ENCODE measurements at regions not wholly inside any gene's neighbourhood (a gene's known extent, or its start where the extent isn't known, plus 50 kb on each side); places are given as distances from the start of the nearest gene placed in this dataset.
A peak's percentile ranks its signal among the peaks of the same experiment; 100 is the strongest.

GRCh38 chr2:236764716-236765115 lies 195.1 kb downstream of the ACKR3 start:
- no peaks in the 10 kb centered on the region for H3K4me1 ChIP-seq (replicated peaks in 1 of 4; ENCODE audit: control insufficient read depth in 3 of 4, insufficient read depth in 4 of 4, low read length in 3 of 4)
- no peak for FAIRE-seq
- 100% methylated on average over 2 of the region's 2 CpGs; no CpG with 5 or more reads in 1 of the 2 experiments for WGBS, 2 experiments (ENCODE audit: extremely low coverage in 1 of 2, insufficient coverage in 1 of 2, insufficient read length in 1 of 2, insufficient replicate concordance in 2 of 2, low coverage in 1 of 2, low lambda C conversion rate in 2 of 2, missing lambda C conversion rate in 1 of 2)
- H2BK5ac ChIP-seq (ENCODE audit: low read depth, low read length) = no peak overlapping the region
- no peak overlapping the region for H3K4me2 ChIP-seq (ENCODE audit: insufficient read depth in 1 of 2, low read depth in 2 of 2, low read length in 2 of 2)
- H3K27ac ChIP-seq (ENCODE audit: low read depth, low read length) = no peak overlapping the region
- H4K91ac ChIP-seq (replicated peaks; ENCODE audit: insufficient read length, low read length) = no peak overlapping the region
- 0 out of 2 replicates have a peak overlapping the region, but pooled peaks have one; percentile 23 for H2BK12ac ChIP-seq (ENCODE audit: low read depth, low read length)
- H3K56ac ChIP-seq (replicated peaks; ENCODE audit: insufficient read length, low read depth, low read length) = no peak overlapping the region
- H4K8ac ChIP-seq (ENCODE audit: extremely low read depth, insufficient read depth, low read length) = no peak overlapping the region
- no peaks in the 10 kb centered on the region for H3K27me3 ChIP-seq (replicated peaks in 1 of 4; ENCODE audit: control insufficient read depth in 3 of 4, extremely low read depth in 1 of 4, insufficient read depth in 3 of 4, low read length in 3 of 4)
- no peak overlapping the region for H2AFZ ChIP-seq (ENCODE audit: low read length)
- peaks cover 0 to 8% of the 10 kb centered on the region in 2 experiments; a peak in 1 of 4 replicates for H3K9me3 ChIP-seq (ENCODE audit: insufficient read depth in 2 of 2, low read depth in 1 of 2, low read length in 1 of 2)
- no peaks in the 10 kb centered on the region; the same call in 1 of the 2 replicates for H3K23me2 ChIP-seq (ENCODE audit: low read depth, low read length)
- H3K79me2 ChIP-seq (ENCODE audit: control insufficient read depth in 1 of 2, insufficient read depth in 2 of 2, low read length in 2 of 2) = no peaks in the 10 kb centered on the region
- H4K20me1 ChIP-seq (replicated peaks in 1 of 2; ENCODE audit: control insufficient read depth in 1 of 2, insufficient read depth in 2 of 2, low read length in 2 of 2) = no peaks in the 10 kb centered on the region
- H2BK120ac ChIP-seq (replicated peaks; ENCODE audit: low read depth, low read length) = no peak overlapping the region
- H3K4me3 ChIP-seq (ENCODE audit: extremely low read depth in 1 of 4, insufficient read depth in 2 of 4, low read depth in 3 of 4, low read length in 4 of 4) = no peak overlapping the region
- TF ChIP-seq SRF (IDR thresholded peaks at IDR 0.05; ENCODE audit: low read depth, low read length) (no peak), SIRT6 (IDR thresholded peaks at IDR 0.05; ENCODE audit: low read length) (no peak), RNF2 (IDR thresholded peaks at IDR 0.05; ENCODE audit: borderline replicate concordance, low read depth, low read length, missing control alignments, poor library complexity, severe bottlenecking) (no peak), JUN (IDR thresholded peaks at IDR 0.05; ENCODE audit: low read depth, low read length) (no peak), MAX (IDR thresholded peaks at IDR 0.05) (no peak), TAF1 (IDR thresholded peaks at IDR 0.05; ENCODE audit: low read depth, low read length) (no peak), SIX5 (IDR thresholded peaks at IDR 0.05; ENCODE audit: low read depth, low read length) (no peak), SP4 (IDR thresholded peaks at IDR 0.05; ENCODE audit: low read length) (no peak), ATF3 (IDR thresholded peaks at IDR 0.05; ENCODE audit: insufficient read depth, low read depth, low read length) (no peak), RBBP5 (IDR thresholded peaks at IDR 0.05; ENCODE audit: borderline replicate concordance, low read depth, low read length) (no peak), HDAC2 (IDR thresholded peaks at IDR 0.05; ENCODE audit: borderline replicate concordance in 1 of 2, low read depth in 2 of 2, low read length in 2 of 2) (no peak)
- no peak overlapping the region for H3K14ac ChIP-seq (ENCODE audit: insufficient read length)
- CTCF ChIA-PET (ENCODE audit: partially characterized antibody) = interaction anchor here (1.2 kb wide), 1 partner anchor 9 kb away, joined by 3 read pairs; no protein-coding TSS in a partner anchor
- H3K18ac ChIP-seq (ENCODE audit: extremely low read depth, low read length) = no peak overlapping the region
- POLR2A ChIA-PET (ENCODE audit: partially characterized antibody) = no interaction called here
- H3K4ac ChIP-seq (replicated peaks; ENCODE audit: insufficient read length, low read depth, low read length) = no peak overlapping the region
- H3K23ac ChIP-seq (ENCODE audit: insufficient read length) = no peak overlapping the region
- no peaks in the 10 kb centered on the region for H3K36me3 ChIP-seq (ENCODE audit: control insufficient read depth in 2 of 4, insufficient read depth in 4 of 4, low read length in 3 of 4)
- H2AK5ac ChIP-seq (ENCODE audit: low read depth, low read length) = no peak overlapping the region
- no peak for DNase-seq (ENCODE audit: low read depth in 1 of 2, low spot score in 2 of 2)
- H2BK15ac ChIP-seq (ENCODE audit: low read length) = no peak overlapping the region
- no peak overlapping the region for H2BK20ac ChIP-seq (ENCODE audit: low read length)
- no peaks in the 10 kb centered on the region for H3K79me1 ChIP-seq (ENCODE audit: low read depth, low read length)
- no peak overlapping the region for H4K5ac ChIP-seq (ENCODE audit: insufficient read length, low read depth, low read length)
- no peak overlapping the region for H3K9ac ChIP-seq (replicated peaks in 1 of 4; ENCODE audit: extremely low read depth in 1 of 4, low read depth in 3 of 4, low read length in 3 of 4)

Measured in H1 (cell line).